H9 (cell line): ENCODE measurements at regions not wholly inside any gene's neighbourhood (a gene's known extent, or its start where the extent isn't known, plus 50 kb on each side); places are given as distances from the start of the nearest gene placed in this dataset.

Experiments
- DNase-seq: peaks from one replicate; pipeline ENCODE4 v3.0.0-alpha.2; 2017
- H2AFZ ChIP-seq: one replicate; pipeline ENCODE4 v1.6.1; 2013; ENCODE audit warnings: mild to moderate bottlenecking, low read length, control low read depth, moderate library complexity
- H2AK5ac ChIP-seq: 2 replicates; pipeline ENCODE4 v1.6.1; 2013; ENCODE audit warnings: low read length, control low read depth, mixed read lengths; ENCODE audit not compliant: insufficient read length
- H2BK120ac ChIP-seq: one replicate; pipeline ENCODE4 v1.6.1; 2013; ENCODE audit warnings: low read depth, mild to moderate bottlenecking, low read length, control low read depth, inconsistent platforms; ENCODE audit not compliant: poor library complexity, severe bottlenecking
- H2BK12ac ChIP-seq: 2 replicates; pipeline ENCODE4 v1.6.1; 2013; ENCODE audit warnings: low read length, control low read depth, mixed read lengths, low read depth; ENCODE audit not compliant: insufficient read length
- H2BK15ac ChIP-seq: 2 replicates; pipeline ENCODE4 v1.6.1; 2013; ENCODE audit warnings: low read depth, low read length, control low read depth
- H2BK20ac ChIP-seq: one replicate; pipeline ENCODE4 v1.6.1; 2013; ENCODE audit warnings: low read depth, mild to moderate bottlenecking, low read length, control low read depth, inconsistent platforms; ENCODE audit not compliant: poor library complexity, severe bottlenecking
- H2BK5ac ChIP-seq: 2 replicates; pipeline ENCODE4 v1.6.1; 2013; ENCODE audit warnings: low read length, control low read depth, mixed read lengths; ENCODE audit not compliant: insufficient read length
- H3K14ac ChIP-seq: 2 replicates; pipeline ENCODE4 v1.6.1; 2013; ENCODE audit warnings: low read length, control low read depth; ENCODE audit not compliant: insufficient read depth
- H3K18ac ChIP-seq: 2 replicates; pipeline ENCODE4 v1.6.1; 2013; ENCODE audit warnings: low read depth, mild to moderate bottlenecking, mixed read lengths, low read length, control low read depth; ENCODE audit not compliant: insufficient read length
- H3K23ac ChIP-seq: 2 replicates; pipeline ENCODE4 v1.6.1; 2013; ENCODE audit warnings: low read length, control low read depth, mixed read lengths, low read depth; ENCODE audit not compliant: insufficient read length
- H3K23me2 ChIP-seq: 2 replicates; pipeline ENCODE4 v1.6.1; 2013; ENCODE audit warnings: low read depth, mild to moderate bottlenecking, mixed read lengths, low read length, control low read depth; ENCODE audit not compliant: insufficient read length, poor library complexity, severe bottlenecking
- H3K27ac ChIP-seq: 2 replicates; pipeline ENCODE4 v1.5.1; 2013; ENCODE audit warnings: low read length, control low read depth, mixed read lengths, low read depth; ENCODE audit not compliant: insufficient read length
- H3K27me3 ChIP-seq: 2 replicates; pipeline ENCODE4 v1.6.1; 2013; ENCODE audit warnings: low read length, control low read depth, inconsistent platforms; ENCODE audit not compliant: insufficient read depth
- H3K4ac ChIP-seq: 2 replicates; pipeline ENCODE4 v1.6.1; 2013; ENCODE audit warnings: low read depth, mild to moderate bottlenecking, control low read depth, inconsistent platforms, low read length, moderate library complexity
- H3K4me1 ChIP-seq: 2 replicates; pipeline ENCODE4 v1.6.1; 2013; ENCODE audit warnings: low read length, control low read depth, inconsistent platforms; ENCODE audit not compliant: insufficient read depth
- H3K4me2 ChIP-seq: 2 replicates; pipeline ENCODE4 v1.6.1; 2013; ENCODE audit warnings: low read length, control low read depth, mixed read lengths; ENCODE audit not compliant: insufficient read length, insufficient read depth
- H3K56ac ChIP-seq: 2 replicates; pipeline ENCODE4 v1.6.1; 2013; ENCODE audit warnings: low read depth, mild to moderate bottlenecking, mixed read lengths, low read length, control low read depth; ENCODE audit not compliant: insufficient read length
- H3K79me1 ChIP-seq: 2 replicates; pipeline ENCODE4 v1.6.1; 2013; ENCODE audit warnings: low read depth, mild to moderate bottlenecking, moderate library complexity, low read length, control low read depth, inconsistent platforms; ENCODE audit not compliant: insufficient read depth, poor library complexity, severe bottlenecking
- H3K79me2 ChIP-seq: 2 replicates; pipeline ENCODE4 v1.6.1; 2013; ENCODE audit warnings: low read length, control low read depth, inconsistent platforms; ENCODE audit not compliant: insufficient read depth
- H3K9ac ChIP-seq: 2 replicates; pipeline ENCODE4 v1.6.1; 2013; ENCODE audit warnings: low read length, control low read depth, mixed read lengths; ENCODE audit not compliant: insufficient read length; ENCODE audit errors: extremely low read depth
- H3K9me3 ChIP-seq: one replicate; pipeline ENCODE4 v1.6.1; 2013; ENCODE audit warnings: low read depth, low read length, inconsistent platforms; ENCODE audit not compliant: control insufficient read depth
- H3T11ph ChIP-seq: one replicate; pipeline ENCODE4 v1.6.1; 2013; ENCODE audit warnings: mild to moderate bottlenecking, low read length, control low read depth, inconsistent platforms
- H4K20me1 ChIP-seq: one replicate; pipeline ENCODE4 v1.6.1; 2013; ENCODE audit not compliant: control insufficient read depth, insufficient read length, insufficient read depth
- H4K5ac ChIP-seq: 2 replicates; pipeline ENCODE4 v1.6.1; 2013; ENCODE audit warnings: low read depth, mild to moderate bottlenecking, mixed read lengths, low read length, control low read depth; ENCODE audit not compliant: insufficient read length
- H4K8ac ChIP-seq: replicated peaks from 2 replicates; pipeline ENCODE4 v1.6.1; 2013; ENCODE audit warnings: low read length, control low read depth, mixed read lengths, low read depth; ENCODE audit not compliant: insufficient read length
- H4K91ac ChIP-seq: 2 replicates; pipeline ENCODE4 v1.6.1; 2013; ENCODE audit warnings: low read depth, mild to moderate bottlenecking, moderate library complexity, mixed read lengths, low read length, control low read depth; ENCODE audit not compliant: insufficient read length
- H3K27ac Mint-ChIP-seq, 3 experiments: 2 replicates in 2 of 3; 3 replicates in 1 of 3; pipeline ENCODE4 v1.8.0; 2020 to 2021; ENCODE audit warnings: mixed read lengths in 3 of 3, mild to moderate bottlenecking in 1 of 3, moderate library complexity in 1 of 3
- H3K27me3 Mint-ChIP-seq: 2 replicates; pipeline ENCODE4 v1.8.0; 2021; ENCODE audit warnings: low read depth, mild to moderate bottlenecking, moderate library complexity, mixed read lengths
- H3K36me3 Mint-ChIP-seq, 3 experiments: 2 replicates in 2 of 3; 3 replicates in 1 of 3; pipeline ENCODE4 v1.8.0; 2020 to 2021; ENCODE audit warnings: low read depth in 3 of 3, mixed read lengths in 3 of 3; ENCODE audit not compliant: insufficient read depth in 1 of 3
- H3K4me1 Mint-ChIP-seq, 2 experiments: 2 replicates each; pipeline ENCODE4 v1.8.0; 2020; ENCODE audit warnings: mixed read lengths in 2 of 2
- H3K4me3 Mint-ChIP-seq, 2 experiments: 2 replicates in 1 of 2; 3 replicates in 1 of 2; pipeline ENCODE4 v1.8.0; 2020 to 2021; ENCODE audit warnings: mild to moderate bottlenecking in 2 of 2, mixed read lengths in 2 of 2, moderate library complexity in 1 of 2
- H3K9me3 Mint-ChIP-seq, 2 experiments: 2 replicates in 1 of 2; 3 replicates in 1 of 2; pipeline ENCODE4 v1.8.0; 2020; ENCODE audit warnings: mild to moderate bottlenecking in 2 of 2, mixed read lengths in 2 of 2, moderate library complexity in 1 of 2
- WGBS: extraction: QIAGEN DNeasy Blood & Tissue Kit; methylation state at CpG from one replicate; pipeline ENCODE4 v1.1.7; 2013; ENCODE audit warnings: missing lambda C conversion rate, low lambda C conversion rate, mixed read lengths; ENCODE audit not compliant: insufficient read length; ENCODE audit errors: extremely low coverage; 5-methylcytosine and 5-hydroxymethylcytosine counted together
- TF ChIP-seq, protein P1 (sequence below): fragments of 200-600 bp; sonication (generic); conservative IDR thresholded peaks from 3 replicates; pipeline ENCODE4 v1.8.0; 2021; ENCODE audit warnings: antibody characterized with exemption, mild to moderate bottlenecking

GRCh38 chr4:29538889-29539646, 1181.1 kb upstream of the PCDH7 start:
- Histone ChIP-seq H3K27me3 (no peaks in the 10 kb centered on the region), H2BK20ac (no peak overlapping the region), H3T11ph (no peak overlapping the region), H3K14ac (no peak overlapping the region), H4K5ac (no peak overlapping the region), H3K27ac (no peak overlapping the region), H2BK5ac (no peak overlapping the region), H3K79me2 (no peaks in the 10 kb centered on the region), H3K23me2 (no peaks in the 10 kb centered on the region), H3K79me1 (no peaks in the 10 kb centered on the region), H3K4ac (no peak overlapping the region), H3K4me1 (no peaks in the 10 kb centered on the region), H4K8ac (no peak overlapping the region), H4K91ac (no peak overlapping the region), H2AFZ (no peak overlapping the region), H2AK5ac (no peak overlapping the region), H3K9ac (no peak overlapping the region), H2BK15ac (no peak overlapping the region), H3K9me3 (peaks cover 5% of the 10 kb centered on the region), H3K56ac (no peak overlapping the region), H2BK12ac (no peak overlapping the region), H4K20me1 (no peaks in the 10 kb centered on the region), H3K4me2 (no peak overlapping the region), H2BK120ac (no peak overlapping the region), H3K23ac (no peak overlapping the region), H3K18ac (no peak overlapping the region)
- Mint-ChIP-seq H3K4me3 (no peak overlapping the region), H3K27me3 (no peaks in the 10 kb centered on the region), H3K9me3 (peaks cover 8 to 9% of the 10 kb centered on the region in 2 experiments; a peak in 3 of 5 replicates), H3K4me1 (no peaks in the 10 kb centered on the region), H3K36me3 (peaks cover 0 to 8% (median 0%) of the 10 kb centered on the region in 3 experiments; a peak in 3 of 7 replicates), H3K27ac (no peak overlapping the region)
- no CpG with 5 or more reads among the region's 4 CpGs for WGBS
- TF ChIP-seq, protein P1, sequence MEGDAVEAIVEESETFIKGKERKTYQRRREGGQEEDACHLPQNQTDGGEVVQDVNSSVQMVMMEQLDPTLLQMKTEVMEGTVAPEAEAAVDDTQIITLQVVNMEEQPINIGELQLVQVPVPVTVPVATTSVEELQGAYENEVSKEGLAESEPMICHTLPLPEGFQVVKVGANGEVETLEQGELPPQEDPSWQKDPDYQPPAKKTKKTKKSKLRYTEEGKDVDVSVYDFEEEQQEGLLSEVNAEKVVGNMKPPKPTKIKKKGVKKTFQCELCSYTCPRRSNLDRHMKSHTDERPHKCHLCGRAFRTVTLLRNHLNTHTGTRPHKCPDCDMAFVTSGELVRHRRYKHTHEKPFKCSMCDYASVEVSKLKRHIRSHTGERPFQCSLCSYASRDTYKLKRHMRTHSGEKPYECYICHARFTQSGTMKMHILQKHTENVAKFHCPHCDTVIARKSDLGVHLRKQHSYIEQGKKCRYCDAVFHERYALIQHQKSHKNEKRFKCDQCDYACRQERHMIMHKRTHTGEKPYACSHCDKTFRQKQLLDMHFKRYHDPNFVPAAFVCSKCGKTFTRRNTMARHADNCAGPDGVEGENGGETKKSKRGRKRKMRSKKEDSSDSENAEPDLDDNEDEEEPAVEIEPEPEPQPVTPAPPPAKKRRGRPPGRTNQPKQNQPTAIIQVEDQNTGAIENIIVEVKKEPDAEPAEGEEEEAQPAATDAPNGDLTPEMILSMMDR = no peak
- no peak for DNase-seq
